Liver (tissue), 3 donors: ENCODE measurements at regions not wholly inside any gene's neighbourhood (a gene's known extent, or its start where the extent isn't known, plus 50 kb on each side); places are given as distances from the start of the nearest gene placed in this dataset.

ENCODE experiments used
- ATF3 ChIP-seq: IDR thresholded peaks from 2 replicates; pipeline ENCODE4 v1.6.1; 2016; ENCODE audit warnings: antibody characterized with exemption
- CTCF ChIP-seq: fragments of 150-350 bp; IDR thresholded peaks from 2 replicates; pipeline ENCODE4 v1.5.1; 2017; ENCODE audit warnings: improper control_type of control experiment, low read depth, low read length; ENCODE audit not compliant: missing input control
- EGR1 ChIP-seq, 2 donors: IDR thresholded peaks; 2 replicates each; pipeline ENCODE4 v1.6.1; 2016 to 2018; ENCODE audit warnings: antibody characterized with exemption in 2 of 2, low read depth in 2 of 2
- GABPA ChIP-seq, 2 donors: IDR thresholded peaks in 1 of 2; conservative IDR thresholded peaks in 1 of 2; 2 replicates each; pipeline ENCODE4 v1.6.1; 2016; ENCODE audit warnings: antibody characterized with exemption in 2 of 2, mild to moderate bottlenecking in 1 of 2, moderate library complexity in 1 of 2
- HNF4A ChIP-seq, 2 donors: conservative IDR thresholded peaks; 2 replicates each; pipeline ENCODE4 v1.6.1; 2016; ENCODE audit warnings: antibody characterized with exemption in 2 of 2, mild to moderate bottlenecking in 2 of 2
- HNF4G ChIP-seq: IDR thresholded peaks from 2 replicates; pipeline ENCODE4 v1.6.1; 2016; ENCODE audit warnings: antibody characterized with exemption
- MAX ChIP-seq: IDR thresholded peaks from 2 replicates; pipeline ENCODE4 v1.6.1; 2016; ENCODE audit warnings: antibody characterized with exemption
- RAD21 ChIP-seq, 2 donors: IDR thresholded peaks; 2 replicates each; pipeline ENCODE4 v1.6.1; 2016; ENCODE audit warnings: antibody characterized with exemption in 2 of 2, mild to moderate bottlenecking in 2 of 2
- REST ChIP-seq: IDR thresholded peaks from 2 replicates; pipeline ENCODE4 v1.6.1; 2016; ENCODE audit warnings: antibody characterized with exemption, mild to moderate bottlenecking
- SP1 ChIP-seq: IDR thresholded peaks from 2 replicates; pipeline ENCODE4 v1.6.1; 2018; ENCODE audit warnings: antibody characterized with exemption, mild to moderate bottlenecking
- YY1 ChIP-seq: IDR thresholded peaks from 2 replicates; pipeline ENCODE4 v1.6.1; 2016; ENCODE audit warnings: antibody characterized with exemption, mild to moderate bottlenecking
- ZBTB33 ChIP-seq: IDR thresholded peaks from 2 replicates; pipeline ENCODE4 v1.6.1; 2016; ENCODE audit warnings: antibody characterized with exemption
- donor health status: healthy.
- donor health status: healthy.

- no peak for TF ChIP-seq CTCF
- no peak for TF ChIP-seq SP1
- no peak for TF ChIP-seq ZBTB33
- no peak for TF ChIP-seq RAD21 (IDR thresholded peaks at IDR 0.05)
- no peak for TF ChIP-seq MAX
- TF ChIP-seq ATF3 = no peak
- TF ChIP-seq YY1 = no peak
- TF ChIP-seq HNF4G = no peak
- no peak for TF ChIP-seq HNF4A (conservative IDR thresholded peaks at IDR 0.05)
- TF ChIP-seq EGR1 (IDR thresholded peaks at IDR 0.05; ENCODE audit: low read depth in 2 of 2) = no peak
- TF ChIP-seq GABPA (IDR thresholded peaks at IDR 0.05 in 1 of 2, conservative IDR thresholded peaks at IDR 0.05 in 1 of 2) = no peak
- TF ChIP-seq REST = no peak
Measured at GRCh38 chr1:147826259-147826658, 65.9 kb upstream of the GJA5 start.
